Inflammatory macrophage (primary cell): ENCODE measurements at regions not wholly inside any gene's neighbourhood (a gene's known extent, or its start where the extent isn't known, plus 50 kb on each side); places are given as distances from the start of the nearest gene placed in this dataset.

Source experiments
- DNase-seq, 2 donors: peaks; one replicate each; pipeline ENCODE4 v3.0.0-alpha.2; 2020 to 2022

DNA sequence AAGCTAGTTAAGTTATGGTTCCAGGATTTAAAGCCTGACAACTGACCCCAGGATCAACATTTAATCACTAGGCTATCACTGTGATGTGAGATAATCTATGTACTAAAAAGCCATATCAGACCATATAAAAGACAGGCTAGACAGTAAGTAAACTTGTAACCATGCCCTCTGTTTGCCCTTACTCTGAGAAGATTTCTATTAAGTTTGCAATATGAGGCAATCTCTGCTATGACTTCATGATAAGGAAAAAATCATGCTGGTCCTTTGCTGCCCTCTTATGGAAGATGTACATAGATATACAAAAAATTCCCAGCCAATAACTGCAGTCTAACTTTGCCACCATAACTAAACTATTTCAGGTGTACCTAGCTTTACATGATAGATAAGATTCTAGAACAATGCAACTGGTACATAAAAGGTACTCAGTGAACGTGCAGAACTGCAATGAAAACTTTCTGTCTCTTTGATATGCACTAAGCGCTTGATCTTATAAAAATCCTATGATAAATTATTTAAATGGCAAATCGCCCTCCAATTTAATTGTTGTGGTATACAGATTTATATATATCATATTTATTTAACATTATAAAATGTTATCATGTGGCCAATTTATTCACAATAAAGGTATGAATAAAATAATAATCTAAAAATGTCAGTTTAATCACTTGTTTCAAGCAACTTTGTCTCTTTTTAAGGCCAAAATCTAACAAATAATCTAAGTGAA, 70.5 kb downstream of the FAM217A start:
- peak; percentile 63 to 87 for DNase-seq

DNA sequence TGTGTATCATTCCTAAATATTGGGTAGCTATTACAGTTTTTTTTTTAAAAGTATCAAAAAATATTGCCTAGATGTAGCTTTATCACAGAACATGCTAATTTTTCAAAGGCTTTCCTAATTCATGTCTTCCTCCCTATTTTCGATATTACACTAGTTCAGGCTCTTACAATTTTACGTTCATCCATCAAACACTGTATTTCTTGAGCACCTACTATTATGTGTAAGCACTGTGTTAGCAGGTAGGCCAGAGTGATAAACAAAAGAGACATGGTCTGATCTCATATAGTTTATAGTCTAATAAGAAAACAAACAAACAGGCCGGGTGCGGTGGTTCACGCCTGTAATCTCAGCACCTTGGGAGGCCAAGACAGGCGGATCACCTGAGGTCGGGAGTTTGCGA, 69.5 kb downstream of the FAM217A start:
- no peak for DNase-seq

DNA sequence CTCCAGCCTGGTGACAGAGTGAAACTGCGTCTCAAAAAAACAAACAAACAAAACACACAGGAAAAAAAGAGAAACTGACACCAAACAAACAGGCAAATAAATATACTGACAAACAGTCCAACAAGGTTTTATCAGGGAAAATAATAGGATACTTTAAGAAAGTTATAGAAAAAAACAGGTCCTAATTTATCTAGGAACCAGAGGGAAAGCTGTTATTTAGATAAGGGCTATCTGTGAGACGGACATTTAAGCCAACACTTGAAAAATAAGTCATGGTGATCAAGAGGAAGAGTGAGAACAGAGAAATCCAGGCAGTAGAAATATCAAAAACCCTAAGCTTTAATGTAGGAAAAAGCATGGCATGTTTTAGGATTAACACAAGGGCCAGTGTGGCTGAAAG, 68.9 kb downstream of the FAM217A start:
- no peak for DNase-seq

DNA sequence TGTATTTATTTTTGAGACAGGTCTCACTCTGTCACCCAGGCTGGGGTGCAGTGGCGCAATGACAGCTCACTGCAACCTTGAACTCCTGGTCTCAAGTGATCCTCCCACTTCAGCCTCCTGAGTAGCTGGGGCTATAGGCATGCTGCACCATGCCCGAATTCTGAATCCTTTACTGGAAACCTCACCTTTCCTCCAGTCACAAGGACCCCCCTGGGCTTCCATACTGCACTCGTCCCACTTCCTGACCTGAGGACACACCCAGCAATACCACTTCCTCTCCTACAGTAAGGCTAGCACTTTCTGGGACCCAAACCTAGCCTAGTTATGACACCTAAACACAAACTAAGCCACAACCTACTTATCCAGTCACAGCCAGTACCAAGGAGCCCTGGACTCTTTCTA, 68.2 kb downstream of the FAM217A start:
- peak in 1 of 2 donors; percentile 15 for DNase-seq

DNA sequence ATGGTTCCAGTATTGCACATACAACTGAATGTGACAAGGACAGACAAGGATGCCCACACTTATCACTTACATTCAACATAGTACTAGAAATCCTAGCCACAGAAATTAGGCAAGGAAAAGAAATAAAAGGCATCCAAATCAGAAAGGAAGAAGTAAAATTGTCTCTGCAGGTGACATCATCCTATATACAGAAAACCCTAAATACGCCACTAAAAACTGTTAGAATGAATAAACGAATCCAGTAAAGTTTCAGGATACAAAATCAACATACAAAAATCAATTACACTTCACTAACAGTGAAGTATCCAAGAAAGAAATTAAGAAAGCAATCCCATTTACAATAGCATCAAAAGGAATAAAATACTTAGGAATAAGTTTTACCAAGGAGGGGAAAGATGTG, 66.1 kb downstream of the FAM217A start:
- no peak for DNase-seq

DNA sequence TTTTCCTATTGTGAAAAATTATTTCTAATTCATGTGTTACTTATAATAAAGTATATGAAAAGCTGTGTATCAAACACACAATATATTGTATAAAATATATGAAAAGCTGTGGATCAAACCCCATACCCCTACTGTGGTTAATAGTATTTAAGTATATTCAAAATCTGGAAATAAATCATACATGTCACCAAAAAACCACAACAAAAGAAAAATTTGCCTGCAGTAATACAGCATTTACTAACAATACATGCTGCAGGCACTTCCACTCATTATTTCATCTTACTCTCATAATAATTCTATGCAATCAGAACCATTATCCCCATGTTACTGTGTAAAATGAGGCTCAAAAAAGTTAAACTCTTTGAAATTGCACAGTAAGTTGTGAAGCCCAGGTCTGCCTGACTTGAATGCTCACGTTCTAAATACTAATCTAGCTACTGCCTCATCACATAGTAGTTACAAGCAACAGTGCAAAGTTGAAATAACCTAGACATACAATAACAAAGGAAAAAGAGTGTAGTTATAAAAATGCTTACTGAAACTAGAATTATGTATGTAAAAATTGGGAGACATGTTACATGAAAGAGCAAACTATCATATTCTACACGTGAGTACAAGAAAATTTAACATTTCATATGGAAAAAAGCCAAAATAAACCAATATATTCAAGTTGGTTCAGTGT, 61.7 kb downstream of the FAM217A start:
- DNase-seq: no peak

DNA sequence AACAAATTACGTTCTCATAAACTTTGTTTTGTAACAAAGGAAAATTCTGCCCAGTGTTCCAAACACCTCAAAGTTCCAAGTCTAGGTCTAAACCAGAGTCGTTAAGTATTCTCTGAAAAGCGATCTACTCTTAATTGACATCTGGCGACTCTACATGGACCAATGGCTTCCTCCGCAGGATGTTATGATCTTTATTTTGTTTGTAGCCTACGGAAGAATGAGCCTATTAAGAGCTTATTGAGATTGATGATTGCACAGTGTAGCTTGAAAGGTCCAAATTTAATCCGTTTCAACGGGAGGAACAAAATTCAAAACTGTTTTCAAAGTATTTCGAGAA, 61.1 kb downstream of the FAM217A start:
- DNase-seq: peak; percentile 10 to 18

DNA sequence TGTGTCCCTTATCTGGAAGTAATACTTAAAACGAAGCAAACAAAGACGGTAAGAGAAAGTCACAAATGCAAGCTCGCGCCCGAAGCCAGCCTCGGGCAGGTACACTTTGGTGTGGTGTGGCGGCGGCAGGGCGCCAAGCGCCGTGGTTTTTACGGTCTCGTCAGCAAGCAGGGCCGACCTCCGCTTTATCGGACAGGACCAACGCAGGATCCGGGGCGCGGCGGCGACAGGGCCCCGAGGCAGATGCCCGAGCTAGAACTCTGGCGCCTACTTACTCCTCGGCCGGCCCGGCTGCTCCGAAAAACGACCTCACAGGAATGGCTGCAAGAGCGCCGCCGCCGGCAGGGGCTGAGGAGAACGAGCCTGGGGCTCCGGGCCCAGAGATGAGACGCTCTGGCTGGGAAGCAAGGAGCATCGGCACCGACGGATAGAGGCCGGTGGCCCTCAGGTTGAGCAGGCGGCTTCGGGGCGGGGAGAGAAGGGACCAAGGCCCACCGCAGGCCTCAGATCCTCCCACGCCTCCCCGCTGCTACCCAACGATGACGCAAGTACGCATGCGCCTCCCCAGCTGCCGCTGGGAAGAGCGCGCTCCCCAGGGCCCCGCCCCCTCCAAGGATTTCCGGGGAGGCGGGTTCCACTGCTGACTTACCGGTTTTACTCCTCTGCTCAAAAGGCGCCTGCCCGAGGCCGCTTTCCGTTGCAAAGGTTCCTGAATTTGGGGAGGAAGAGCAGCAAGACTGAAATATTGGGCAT, 60.6 kb downstream of the FAM217A start:
- DNase-seq: peak; percentile 98 to 99
